ENCODE measurements at regions not wholly inside any gene's neighbourhood (a gene's known extent, or its start where the extent isn't known, plus 50 kb on each side); places are given as distances from the start of the nearest gene placed in this dataset.

DNA sequence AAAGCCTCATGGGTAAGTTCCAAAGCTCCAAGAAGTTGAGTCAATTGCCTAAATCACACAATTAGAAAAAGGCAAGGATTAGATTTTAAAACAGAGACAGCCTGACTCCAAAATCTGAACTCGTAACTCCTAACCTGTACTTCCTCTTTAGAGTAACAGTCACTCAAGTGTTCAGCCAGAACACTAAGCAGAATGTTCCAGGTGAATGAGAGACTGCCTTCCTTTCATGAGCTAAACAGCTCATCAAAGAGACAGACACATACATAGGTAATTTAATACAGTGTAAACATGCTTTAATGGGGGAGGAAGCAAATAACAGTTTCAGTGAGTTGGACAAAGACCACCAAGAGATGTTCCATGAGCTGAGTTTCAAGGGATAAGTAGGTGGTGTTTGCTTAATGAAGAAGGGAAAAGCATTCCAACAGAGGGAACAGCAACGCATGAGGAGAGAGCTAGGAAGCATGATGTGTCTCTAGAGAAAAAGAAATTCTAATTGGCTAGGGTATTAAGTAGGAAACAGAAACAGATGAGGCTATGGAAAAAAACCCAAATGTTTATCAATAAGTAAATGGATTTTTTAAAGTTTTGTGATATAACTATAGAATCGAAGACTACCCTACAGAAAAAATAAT, 403.9 kb downstream of the MED13L start:
- TF ChIP-seq, protein P1, sequence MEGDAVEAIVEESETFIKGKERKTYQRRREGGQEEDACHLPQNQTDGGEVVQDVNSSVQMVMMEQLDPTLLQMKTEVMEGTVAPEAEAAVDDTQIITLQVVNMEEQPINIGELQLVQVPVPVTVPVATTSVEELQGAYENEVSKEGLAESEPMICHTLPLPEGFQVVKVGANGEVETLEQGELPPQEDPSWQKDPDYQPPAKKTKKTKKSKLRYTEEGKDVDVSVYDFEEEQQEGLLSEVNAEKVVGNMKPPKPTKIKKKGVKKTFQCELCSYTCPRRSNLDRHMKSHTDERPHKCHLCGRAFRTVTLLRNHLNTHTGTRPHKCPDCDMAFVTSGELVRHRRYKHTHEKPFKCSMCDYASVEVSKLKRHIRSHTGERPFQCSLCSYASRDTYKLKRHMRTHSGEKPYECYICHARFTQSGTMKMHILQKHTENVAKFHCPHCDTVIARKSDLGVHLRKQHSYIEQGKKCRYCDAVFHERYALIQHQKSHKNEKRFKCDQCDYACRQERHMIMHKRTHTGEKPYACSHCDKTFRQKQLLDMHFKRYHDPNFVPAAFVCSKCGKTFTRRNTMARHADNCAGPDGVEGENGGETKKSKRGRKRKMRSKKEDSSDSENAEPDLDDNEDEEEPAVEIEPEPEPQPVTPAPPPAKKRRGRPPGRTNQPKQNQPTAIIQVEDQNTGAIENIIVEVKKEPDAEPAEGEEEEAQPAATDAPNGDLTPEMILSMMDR (conservative IDR thresholded peaks at IDR 0.05; ENCODE audit: low read depth, low read length): no peak
- TF ChIP-seq EZH2 (IDR thresholded peaks at IDR 0.05; ENCODE audit: low read length, unreplicated experiment) (no peak), EZH2phosphoT487 (IDR thresholded peaks at IDR 0.05; ENCODE audit: borderline replicate concordance, low read length) (no peak)
- no TSS peak for BruUV-seq (replicated peaks)
- Histone ChIP-seq H3K4me2 (ENCODE audit: low read length) (peak overlapping the region; percentile 83), H3K27me3 (ENCODE audit: low read length) (no peaks in the 10 kb centered on the region), H3K27ac (ENCODE audit: low read length) (peak overlapping the region; percentile 96), H3K9ac (ENCODE audit: low read length) (peak overlapping the region; percentile 77), H3K4me3 (ENCODE audit: low read length) (peak overlapping the region; percentile 58), H3K36me3 (ENCODE audit: low read depth, low read length) (no peaks in the 10 kb centered on the region), H2AFZ (ENCODE audit: low read length) (peak overlapping the region; percentile 48), H3F3A (ENCODE audit: low read length, unreplicated experiment) (peaks cover 5% of the 10 kb centered on the region), H3K4me1 (ENCODE audit: insufficient read depth, low read length) (peaks cover 36% of the 10 kb centered on the region), H3K9me3 (ENCODE audit: low read length) (no peaks in the 10 kb centered on the region), H3K9me2 (replicated peaks; ENCODE audit: low read length) (no peaks in the 10 kb centered on the region), H3K79me2 (ENCODE audit: low read length) (no peaks in the 10 kb centered on the region), H4K20me1 (ENCODE audit: low read length) (no peaks in the 10 kb centered on the region)
- DNase-seq (peak; percentile 53), ATAC-seq (peak; percentile 25; the same call in 1 of the 2 replicates)
- intact Hi-C loops (cut with micrococcal nuclease): no loop called here
- POLR2A ChIA-PET (ENCODE audit: unreplicated experiment): no interaction called here
- CTCF ChIA-PET: interaction anchor here (0.7 kb wide), 1 partner anchor 1211 kb away, joined by 3 read pairs; no protein-coding TSS in a partner anchor

DNA sequence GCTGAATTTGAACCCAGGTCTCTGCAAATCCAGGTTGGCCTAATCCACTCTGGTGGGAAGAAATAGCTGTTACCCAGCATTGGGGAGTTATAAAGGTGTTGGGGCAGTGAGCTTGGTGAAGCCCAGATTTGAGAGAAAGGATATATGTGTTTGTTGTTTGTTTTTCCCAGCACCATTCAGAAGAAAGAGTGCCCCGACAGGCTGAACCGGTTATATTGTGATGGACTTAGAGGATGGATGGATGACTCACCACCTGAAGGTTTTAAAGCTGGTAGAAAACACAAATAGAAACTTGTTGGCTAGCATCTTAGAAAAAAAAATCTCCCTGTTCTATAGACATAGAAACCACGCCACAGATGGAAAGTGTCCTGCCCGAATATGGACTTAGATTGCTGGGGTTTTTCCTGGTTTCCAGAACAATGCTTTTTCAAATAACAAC, 404.6 kb downstream of the MED13L start:
- intact Hi-C loops (cut with micrococcal nuclease): no loop called here
- TF ChIP-seq, protein P1 (conservative IDR thresholded peaks at IDR 0.05; ENCODE audit: low read depth, low read length): no peak
- TF ChIP-seq EZH2phosphoT487 (IDR thresholded peaks at IDR 0.05; ENCODE audit: borderline replicate concordance, low read length) (no peak), EZH2 (IDR thresholded peaks at IDR 0.05; ENCODE audit: low read length, unreplicated experiment) (no peak)
- no TSS peak for BruUV-seq (replicated peaks)
- Histone ChIP-seq H2AFZ (ENCODE audit: low read length) (peak overlapping the region; percentile 48), H3K9me3 (ENCODE audit: low read length) (no peaks in the 10 kb centered on the region), H3F3A (ENCODE audit: low read length, unreplicated experiment) (peaks cover 5% of the 10 kb centered on the region), H3K4me2 (ENCODE audit: low read length) (peak overlapping the region; percentile 83), H3K27ac (ENCODE audit: low read length) (peak overlapping the region; percentile 96), H3K36me3 (ENCODE audit: low read depth, low read length) (no peaks in the 10 kb centered on the region), H3K4me1 (ENCODE audit: insufficient read depth, low read length) (peaks cover 36% of the 10 kb centered on the region), H3K9ac (ENCODE audit: low read length) (peak overlapping the region; percentile 77), H3K9me2 (replicated peaks; ENCODE audit: low read length) (no peaks in the 10 kb centered on the region), H3K27me3 (ENCODE audit: low read length) (no peaks in the 10 kb centered on the region), H4K20me1 (ENCODE audit: low read length) (no peaks in the 10 kb centered on the region), H3K4me3 (ENCODE audit: low read length) (peak overlapping the region; percentile 58), H3K79me2 (ENCODE audit: low read length) (no peaks in the 10 kb centered on the region)
- DNase-seq (peak; percentile 99), ATAC-seq (peak; percentile 76)
- POLR2A ChIA-PET (ENCODE audit: unreplicated experiment): no interaction called here
- CTCF ChIA-PET: no interaction called here

DNA sequence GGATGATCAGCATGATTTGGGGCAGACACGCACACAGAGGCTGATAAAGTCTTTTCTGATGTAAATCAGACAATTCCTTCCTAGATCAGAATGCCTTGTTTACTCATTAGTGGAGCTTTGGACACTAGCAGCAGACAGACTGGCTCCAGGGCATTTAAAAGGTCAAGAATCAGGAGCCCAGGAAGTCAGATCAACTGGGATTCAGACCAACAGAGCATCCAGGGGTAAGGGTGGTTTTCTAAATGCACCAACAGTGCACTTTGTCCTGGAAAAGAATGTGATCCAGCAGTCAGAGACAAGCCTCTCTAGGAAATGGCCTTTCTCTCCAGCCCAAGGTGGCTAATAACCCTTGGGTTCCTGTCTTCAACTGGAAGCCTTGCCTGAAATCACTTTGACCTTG, 405.3 kb downstream of the MED13L start:
- CTCF ChIA-PET: no interaction called here

More for the DNA sequence above, 405.3 kb downstream of the MED13L start:
- H3K4me2 ChIP-seq (ENCODE audit: low read length): peak overlapping the region; percentile 83
- TF ChIP-seq, protein P1 (conservative IDR thresholded peaks at IDR 0.05; ENCODE audit: low read depth, low read length): no peak
- TF ChIP-seq EZH2phosphoT487 (IDR thresholded peaks at IDR 0.05; ENCODE audit: borderline replicate concordance, low read length) (no peak), EZH2 (IDR thresholded peaks at IDR 0.05; ENCODE audit: low read length, unreplicated experiment) (no peak)
- H3K9ac ChIP-seq (ENCODE audit: low read length): peak overlapping the region; percentile 74
- DNase-seq (peak; percentile 40), ATAC-seq (peak; percentile 31)
- H4K20me1 ChIP-seq (ENCODE audit: low read length): no peaks in the 10 kb centered on the region
- H2AFZ ChIP-seq (ENCODE audit: low read length): no peak overlapping the region
- no peaks in the 10 kb centered on the region for H3K36me3 ChIP-seq (ENCODE audit: low read depth, low read length)
- peak overlapping the region; percentile 45 for H3K4me3 ChIP-seq (ENCODE audit: low read length)
- intact Hi-C loops (cut with micrococcal nuclease): no loop called here
- H3K9me2 ChIP-seq (replicated peaks; ENCODE audit: low read length): no peaks in the 10 kb centered on the region
- peak overlapping the region; percentile 96 for H3K27ac ChIP-seq (ENCODE audit: low read length)
- H3K4me1 ChIP-seq (ENCODE audit: insufficient read depth, low read length): peaks cover 36% of the 10 kb centered on the region
- H3K27me3 ChIP-seq (ENCODE audit: low read length): no peaks in the 10 kb centered on the region
- H3F3A ChIP-seq (ENCODE audit: low read length, unreplicated experiment): peaks cover 5% of the 10 kb centered on the region
- H3K9me3 ChIP-seq (ENCODE audit: low read length): no peaks in the 10 kb centered on the region
- BruUV-seq (replicated peaks): no TSS peak
- H3K79me2 ChIP-seq (ENCODE audit: low read length): no peaks in the 10 kb centered on the region
- POLR2A ChIA-PET (ENCODE audit: unreplicated experiment): no interaction called here
